Upper lobe of left lung (tissue), 6 donors: ENCODE measurements at regions not wholly inside any gene's neighbourhood (a gene's known extent, or its start where the extent isn't known, plus 50 kb on each side); places are given as distances from the start of the nearest gene placed in this dataset.

ENCODE experiments used
- ATAC-seq, 2 donors: fragments of 200-7000 bp; cut with Tn5 transposase; one replicate each; pipeline ENCODE4 v1.9.1; 2022; ENCODE audit warnings: mild to moderate bottlenecking in 2 of 2, moderate library complexity in 2 of 2; ENCODE audit not compliant: low FRiP score in 2 of 2
- DNase-seq, 2 donors: peaks; one replicate each; pipeline ENCODE4 v3.0.0-alpha.2; 2019 to 2020
- H3K27ac ChIP-seq, 4 donors: fragments of 200-600 bp; sonication (generic); one replicate each; pipeline ENCODE4 v1.5.1; 2016 to 2019
- H3K27me3 ChIP-seq, 4 donors: fragments of 200-600 bp; sonication (generic); one replicate each; pipeline ENCODE4 v1.5.1; 2017 to 2019
- H3K36me3 ChIP-seq, 4 donors: fragments of 200-600 bp; sonication (generic); one replicate each; pipeline ENCODE4 v1.5.1; 2016 to 2019
- H3K4me1 ChIP-seq, 4 donors: fragments of 200-600 bp; sonication (generic); one replicate each; pipeline ENCODE4 v1.5.1; 2018 to 2019
- H3K4me3 ChIP-seq, 4 donors: fragments of 200-600 bp; sonication (generic); one replicate each; pipeline ENCODE4 v1.5.1; 2017 to 2019; ENCODE audit warnings: mild to moderate bottlenecking in 2 of 4, moderate library complexity in 1 of 4
- H3K9me3 ChIP-seq, 4 donors: fragments of 200-600 bp; sonication (generic); one replicate each; pipeline ENCODE4 v1.5.1; 2018 to 2019
- CTCF ChIP-seq, 6 experiments: fragments of 450-650 bp in 4 of 6; fragments of 200-600 bp in 2 of 6; sonication (generic) in 2 of 6; IDR thresholded peaks; one replicate each; pipeline ENCODE4 v1.5.1; 2016 to 2019; ENCODE audit warnings: antibody characterized with exemption in 6 of 6
- EP300 ChIP-seq, 4 donors: sonication (generic); formaldehyde crosslinking; IDR thresholded peaks; one replicate each; pipeline ENCODE4 v1.5.1; 2017; ENCODE audit warnings: antibody characterized with exemption in 4 of 4, control low read depth in 2 of 4
- POLR2A ChIP-seq, 4 donors: fragments of 450-650 bp; IDR thresholded peaks; one replicate each; pipeline ENCODE4 v1.5.1; 2016 to 2017; ENCODE audit warnings: antibody characterized with exemption in 4 of 4, mild to moderate bottlenecking in 2 of 4
- POLR2AphosphoS5 ChIP-seq, 2 donors: sonication (generic); formaldehyde crosslinking; IDR thresholded peaks; one replicate each; pipeline ENCODE4 v1.5.1; 2017; ENCODE audit warnings: antibody characterized with exemption in 2 of 2
- WGBS, 2 donors: methylation state at CpG; one replicate each; pipeline ENCODE4 v1.1.5; 2017 to 2018; 5-methylcytosine and 5-hydroxymethylcytosine counted together
- donor health status: DM: no; HTN: no; CAD: no; lungs with moderate emphysema.
- donor health status: DM: no; HTN: yes; CAD: no; lungs with severe emphysema.

- no peak for TF ChIP-seq POLR2AphosphoS5 (IDR thresholded peaks at IDR 0.05)
- TF ChIP-seq EP300 (IDR thresholded peaks at IDR 0.05), result no peak
- TF ChIP-seq CTCF (IDR thresholded peaks at IDR 0.05), result no peak
- no peak for TF ChIP-seq POLR2A (IDR thresholded peaks at IDR 0.05)
- no peaks in the 10 kb centered on the region for H3K36me3 ChIP-seq
- H3K27me3 ChIP-seq, result no peaks in the 10 kb centered on the region
- ATAC-seq (no peak), DNase-seq (no peak)
- H3K27ac ChIP-seq, result no peak overlapping the region
- 36 to 49% methylated on average over 2 of the region's 2 CpGs for WGBS, 2 donors
- peaks cover 0 to 5% (median 0%) of the 10 kb centered on the region in 4 donors for H3K9me3 ChIP-seq
- H3K4me3 ChIP-seq, result no peak overlapping the region
- H3K4me1 ChIP-seq, result no peaks in the 10 kb centered on the region
Observed at GRCh38 chr16:76035689-76036088, 241.5 kb upstream of the CNTNAP4 start.

- H3K27ac ChIP-seq, result no peak overlapping the region
- H3K27me3 ChIP-seq, result no peaks in the 10 kb centered on the region
- H3K36me3 ChIP-seq, result no peaks in the 10 kb centered on the region
- H3K4me3 ChIP-seq, result no peak overlapping the region
- no peaks in the 10 kb centered on the region for H3K4me1 ChIP-seq
- ATAC-seq (no peak), DNase-seq (no peak)
- peaks cover 0 to 5% (median 0%) of the 10 kb centered on the region in 4 donors for H3K9me3 ChIP-seq
- TF ChIP-seq POLR2AphosphoS5 (IDR thresholded peaks at IDR 0.05) (no peak), POLR2A (IDR thresholded peaks at IDR 0.05) (no peak), EP300 (IDR thresholded peaks at IDR 0.05) (no peak), CTCF (IDR thresholded peaks at IDR 0.05) (no peak)
- WGBS, 2 donors, result 76 to 92% methylated on average over 1 of the region's 1 CpG
Observed at GRCh38 chr16:76038097-76038496, 239.1 kb upstream of the CNTNAP4 start.

GRCh38 chr16:76052725-76053124 lies 224.5 kb upstream of the CNTNAP4 start:
- Histone ChIP-seq H3K36me3 (no peaks in the 10 kb centered on the region), H3K27me3 (no peaks in the 10 kb centered on the region), H3K4me1 (no peaks in the 10 kb centered on the region), H3K4me3 (no peak overlapping the region), H3K27ac (no peak overlapping the region), H3K9me3 (peaks cover 0 to 4% (median 0%) of the 10 kb centered on the region in 4 donors)
- 80 to 87% methylated on average over 2 of the region's 2 CpGs for WGBS, 2 donors
- TF ChIP-seq CTCF (IDR thresholded peaks at IDR 0.05) (no peak), POLR2AphosphoS5 (IDR thresholded peaks at IDR 0.05) (no peak), POLR2A (IDR thresholded peaks at IDR 0.05) (no peak), EP300 (IDR thresholded peaks at IDR 0.05) (no peak)
- DNase-seq, result no peak
- ATAC-seq, result no peak

- ATAC-seq (no peak), DNase-seq (no peak)
- no peak overlapping the region for H3K27ac ChIP-seq
- 80 to 83% methylated on average over 3 of the region's 3 CpGs for WGBS, 2 donors
- H3K4me3 ChIP-seq, result no peak overlapping the region
- no peaks in the 10 kb centered on the region for H3K9me3 ChIP-seq
- no peaks in the 10 kb centered on the region for H3K36me3 ChIP-seq
- H3K4me1 ChIP-seq, result no peaks in the 10 kb centered on the region
- TF ChIP-seq CTCF (IDR thresholded peaks at IDR 0.05) (no peak), POLR2A (IDR thresholded peaks at IDR 0.05) (no peak), POLR2AphosphoS5 (IDR thresholded peaks at IDR 0.05) (no peak), EP300 (IDR thresholded peaks at IDR 0.05) (no peak)
- H3K27me3 ChIP-seq, result no peaks in the 10 kb centered on the region
Observed at GRCh38 chr16:76059186-76059585, 218.0 kb upstream of the CNTNAP4 start.

GRCh38 chr16:76059701-76060100 lies 217.5 kb upstream of the CNTNAP4 start:
- ATAC-seq, result no peak
- TF ChIP-seq POLR2AphosphoS5 (IDR thresholded peaks at IDR 0.05), result no peak
- no peak for TF ChIP-seq CTCF (IDR thresholded peaks at IDR 0.05)
- no peak for TF ChIP-seq EP300 (IDR thresholded peaks at IDR 0.05)
- no peak for TF ChIP-seq POLR2A (IDR thresholded peaks at IDR 0.05)
- H3K4me1 ChIP-seq, result no peaks in the 10 kb centered on the region
- H3K4me3 ChIP-seq, result no peak overlapping the region
- no peaks in the 10 kb centered on the region for H3K9me3 ChIP-seq
- H3K27me3 ChIP-seq, result no peaks in the 10 kb centered on the region
- no peak for DNase-seq
- no peak overlapping the region for H3K27ac ChIP-seq
- H3K36me3 ChIP-seq, result no peaks in the 10 kb centered on the region
- WGBS, 2 donors, result 72 to 77% methylated on average over 2 of the region's 2 CpGs
